ENCODE measurements at regions not wholly inside any gene's neighbourhood (a gene's known extent, or its start where the extent isn't known, plus 50 kb on each side); places are given as distances from the start of the nearest gene placed in this dataset.

GRCh38 chr9:16210440-16210839 is 657.6 kb downstream of the CCDC171 start:
- no peak overlapping the region for H3K9ac ChIP-seq (ENCODE audit: low read length)
- H3K9me3 ChIP-seq (ENCODE audit: control insufficient read depth in 1 of 2, insufficient read depth in 1 of 2, low read depth in 1 of 2, low read length in 2 of 2), result no peaks in the 10 kb centered on the region
- no peaks in the 10 kb centered on the region for H3K9me2 ChIP-seq (ENCODE audit: insufficient read depth)
- POLR2A ChIA-PET, result no interaction called here
- H3K27ac ChIP-seq (ENCODE audit: low read depth, low read length), result no peak overlapping the region
- no peak for TF ChIP-seq TCF7L2 (IDR thresholded peaks at IDR 0.05; ENCODE audit: borderline replicate concordance, extremely low read depth, insufficient read depth, insufficient read length)
- TF ChIP-seq ATF3 (IDR thresholded peaks at IDR 0.05), result no peak
- TF ChIP-seq FOSL1 (IDR thresholded peaks at IDR 0.05; ENCODE audit: low read depth), result no peak
- no peak for TF ChIP-seq YY1 (IDR thresholded peaks at IDR 0.05; ENCODE audit: extremely low read depth, insufficient replicate concordance, low read depth, low read length)
- no peak for TF ChIP-seq JUND (IDR thresholded peaks at IDR 0.05)
- intact Hi-C loops (cut with micrococcal nuclease), result no loop called here
- H3K4me3 ChIP-seq (replicated peaks in 1 of 2; ENCODE audit: low read depth in 1 of 2, low read length in 2 of 2), result no peak overlapping the region
- no peaks in the 10 kb centered on the region for H3K79me2 ChIP-seq (ENCODE audit: insufficient read depth, low read length)
- no peak overlapping the region for H3K4me2 ChIP-seq (ENCODE audit: low read length)
- RAD21 ChIA-PET (ENCODE audit: low non-redundant PET in 1 of 2, low total read pairs in 2 of 2, uncharacterized antibody in 2 of 2, unreplicated experiment in 2 of 2), result no interaction called here
- H3K36me3 ChIP-seq (ENCODE audit: control insufficient read depth in 1 of 2, insufficient read depth in 2 of 2, low read length in 2 of 2), result no peaks in the 10 kb centered on the region
- no peak for ATAC-seq
- CTCF ChIA-PET, result no interaction called here
- DNase-seq (ENCODE audit: low read depth, low spot score), result no peak
- no peaks in the 10 kb centered on the region for H4K20me1 ChIP-seq (ENCODE audit: insufficient read depth)
- no peaks in the 10 kb centered on the region; the same call in 1 of the 2 replicates for H3K27me3 ChIP-seq (ENCODE audit: insufficient read depth, low read length)
- no TSS peak for BruUV-seq (replicated peaks)
- no peaks in the 10 kb centered on the region for H3K4me1 ChIP-seq (ENCODE audit: control insufficient read depth in 1 of 2, insufficient read depth in 2 of 2, low read length in 2 of 2)
- H2AFZ ChIP-seq (ENCODE audit: low read depth, low read length, poor library complexity, severe bottlenecking), result no peak overlapping the region

- intact Hi-C loops (cut with micrococcal nuclease), result no loop called here
- H3K4me2 ChIP-seq (ENCODE audit: low read length), result no peak overlapping the region
- no peak for TF ChIP-seq ZFX (IDR thresholded peaks at IDR 0.05)
- TF ChIP-seq CBX3 (IDR thresholded peaks at IDR 0.05; ENCODE audit: low read depth), result no peak
- TF ChIP-seq SRF (IDR thresholded peaks at IDR 0.05; ENCODE audit: low read depth), result no peak
- TF ChIP-seq EZH2 (IDR thresholded peaks at IDR 0.05), result no peak
- no peak for TF ChIP-seq ZBTB33 (IDR thresholded peaks at IDR 0.05; ENCODE audit: extremely low read depth, insufficient replicate concordance, low read length)
- TF ChIP-seq SP1 (IDR thresholded peaks at IDR 0.05; ENCODE audit: low read depth), result no peak
- no peak for TF ChIP-seq EZH2phosphoT487 (IDR thresholded peaks at IDR 0.05; ENCODE audit: borderline replicate concordance)
- no peak for TF ChIP-seq REST (IDR thresholded peaks at IDR 0.05; ENCODE audit: low read depth)
- no peak for TF ChIP-seq MAX (IDR thresholded peaks at IDR 0.05)
- no peak for TF ChIP-seq ATF3 (IDR thresholded peaks at IDR 0.05)
- RAD21 ChIA-PET (ENCODE audit: low non-redundant PET in 1 of 2, low total read pairs in 2 of 2, uncharacterized antibody in 2 of 2, unreplicated experiment in 2 of 2), result no interaction called here
- H3K27me3 ChIP-seq (ENCODE audit: insufficient read depth, low read length), result no peaks in the 10 kb centered on the region; the same call in 1 of the 2 replicates
- CTCF ChIA-PET, result no interaction called here
- no peaks in the 10 kb centered on the region for H3K36me3 ChIP-seq (ENCODE audit: control insufficient read depth in 1 of 2, insufficient read depth in 2 of 2, low read length in 2 of 2)
- no peak overlapping the region for H3K9ac ChIP-seq (ENCODE audit: low read length)
- ATAC-seq (no peak), DNase-seq (ENCODE audit: low read depth, low spot score) (no peak)
- no peaks in the 10 kb centered on the region for H3K9me3 ChIP-seq (ENCODE audit: control insufficient read depth in 1 of 2, insufficient read depth in 1 of 2, low read depth in 1 of 2, low read length in 2 of 2)
- no peaks in the 10 kb centered on the region for H3K79me2 ChIP-seq (ENCODE audit: insufficient read depth, low read length)
- POLR2A ChIA-PET, result no interaction called here
- H2AFZ ChIP-seq (ENCODE audit: low read depth, low read length, poor library complexity, severe bottlenecking), result no peak overlapping the region
- H3K27ac ChIP-seq (ENCODE audit: low read depth, low read length), result no peak overlapping the region
- BruUV-seq (replicated peaks), result no TSS peak
- no peaks in the 10 kb centered on the region for H3K9me2 ChIP-seq (ENCODE audit: insufficient read depth)
- no peaks in the 10 kb centered on the region for H3K4me1 ChIP-seq (ENCODE audit: control insufficient read depth in 1 of 2, insufficient read depth in 2 of 2, low read length in 2 of 2)
- H3K4me3 ChIP-seq (replicated peaks in 1 of 2; ENCODE audit: low read depth in 1 of 2, low read length in 2 of 2), result no peak overlapping the region
- H4K20me1 ChIP-seq (ENCODE audit: insufficient read depth), result no peaks in the 10 kb centered on the region
Measured at GRCh38 chr9:16211946-16212345, 658.5 kb downstream of the BNC2 start.
